T-cell (primary cell): ENCODE measurements at regions not wholly inside any gene's neighbourhood (a gene's known extent, or its start where the extent isn't known, plus 50 kb on each side); places are given as distances from the start of the nearest gene placed in this dataset.

Experiments
- ATAC-seq, 4 experiments: fragments of 200-7000 bp in 3 of 4; fragments of 150-1000 bp in 1 of 4; cut with Tn5 transposase; replicated peaks in 1 of 4; 1 replicate in 3 of 4; 2 replicates in 1 of 4; pipeline ENCODE4 v1.10.0; 2021; ENCODE audit warnings: moderate library complexity in 3 of 4, mild to moderate bottlenecking in 2 of 4, moderate number of reproducible peaks in 1 of 4
- CTCF ChIA-PET, 2 donors: fragments of 300-600 bp; sonication (Branson Sonifier 250); formaldehyde crosslinking; loops; one replicate each; lab custom pipeline; 2022; ENCODE audit warnings: antibody characterized with exemption in 2 of 2; lab: Charles Lee
- POLR2A ChIA-PET, 2 donors: fragments of 300-600 bp; sonication (Branson Sonifier 250); formaldehyde crosslinking; loops; one replicate each; lab custom pipeline; 2022; ENCODE audit warnings: antibody characterized with exemption in 2 of 2; lab: Charles Lee
- DNase-seq, 35 experiments: peaks; one replicate each; pipeline versions ENCODE4 v3.0.0 to v3.0.0-alpha.2; 2013 to 2023
- H3K27ac ChIP-seq: one replicate; pipeline ENCODE4 v1.5.1; 2013; ENCODE audit warnings: low read length
- H3K27me3 ChIP-seq, 2 experiments: replicated peaks in 1 of 2; 1 replicate in 1 of 2; 2 replicates in 1 of 2; pipeline versions ENCODE4 v1.6.1 to v1.7.0; 2013; ENCODE audit warnings: low read length in 1 of 2, mixed read lengths in 1 of 2; ENCODE audit not compliant: control insufficient read depth in 2 of 2, insufficient read depth in 2 of 2; ENCODE audit errors: extremely low read depth in 1 of 2
- H3K36me3 ChIP-seq, 2 donors: 1 replicate in 1 of 2; 2 replicates in 1 of 2; pipeline versions ENCODE4 v1.6.1 to v1.7.0; 2013; ENCODE audit warnings: low read length in 1 of 2; ENCODE audit not compliant: control insufficient read depth in 2 of 2, insufficient read depth in 1 of 2; ENCODE audit errors: extremely low read depth in 1 of 2
- H3K4me1 ChIP-seq, 2 experiments: 1 replicate in 1 of 2; 2 replicates in 1 of 2; pipeline versions ENCODE4 v1.6.1 to v1.7.0; 2013; ENCODE audit warnings: low read length in 2 of 2, mixed read lengths in 1 of 2; ENCODE audit not compliant: insufficient read depth in 2 of 2, control insufficient read depth in 1 of 2; ENCODE audit errors: extremely low read depth in 1 of 2
- H3K4me3 ChIP-seq, 2 donors: 1 replicate in 1 of 2; 2 replicates in 1 of 2; pipeline versions ENCODE4 v1.5.1 to v1.7.0; 2013; ENCODE audit warnings: mild to moderate bottlenecking in 2 of 2, low read length in 1 of 2, moderate library complexity in 1 of 2; ENCODE audit not compliant: control insufficient read depth in 1 of 2; ENCODE audit errors: extremely low read depth in 1 of 2
- H3K9me3 ChIP-seq: 2 replicates; pipeline ENCODE4 v1.7.0; 2013
- H3K27ac Mint-ChIP-seq, 2 donors: one replicate each; pipeline ENCODE4 v1.8.0; 2020 to 2021; ENCODE audit warnings: mild to moderate bottlenecking in 2 of 2, mixed read lengths in 2 of 2
- H3K27me3 Mint-ChIP-seq, 2 donors: one replicate each; pipeline ENCODE4 v1.8.0; 2021 to 2022; ENCODE audit warnings: mixed read lengths in 2 of 2
- H3K36me3 Mint-ChIP-seq: one replicate; pipeline ENCODE4 v1.8.0; 2021; ENCODE audit warnings: mixed read lengths
- H3K4me1 Mint-ChIP-seq, 3 donors: one replicate each; pipeline ENCODE4 v1.8.0; 2020 to 2022; ENCODE audit warnings: mixed read lengths in 3 of 3, mild to moderate bottlenecking in 1 of 3
- H3K4me3 Mint-ChIP-seq, 3 donors: one replicate each; pipeline ENCODE4 v1.8.0; 2020 to 2022; ENCODE audit warnings: mild to moderate bottlenecking in 3 of 3, mixed read lengths in 3 of 3, moderate library complexity in 3 of 3
- H3K9me3 Mint-ChIP-seq, 3 donors: one replicate each; pipeline ENCODE4 v1.8.0; 2020 to 2022; ENCODE audit warnings: mixed read lengths in 3 of 3
- WGBS: methylation state at CpG from one replicate; pipeline ENCODE4 v1.1.5; 2013; ENCODE audit warnings: missing lambda C conversion rate; ENCODE audit not compliant: insufficient coverage; 5-methylcytosine and 5-hydroxymethylcytosine counted together

DNA sequence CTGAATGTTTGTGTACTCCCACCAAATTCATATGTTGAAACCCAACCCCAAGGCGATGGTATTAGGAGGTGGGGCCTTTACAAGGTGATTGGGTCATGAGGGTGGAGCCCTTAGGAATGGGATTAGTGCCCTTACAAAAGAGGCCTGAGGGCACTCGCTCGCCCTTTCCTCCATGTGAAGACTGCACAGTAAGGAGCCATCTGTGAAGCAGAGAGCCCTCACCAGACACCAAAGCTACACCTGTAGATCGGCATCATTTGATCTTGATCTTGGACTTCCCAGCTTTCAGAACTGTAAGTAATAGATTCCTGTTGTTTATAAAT, 62.9 kb upstream of the FZD7 start:
- DNase-seq (no peak), ATAC-seq (no peak)
- Histone ChIP-seq H3K27me3 (peaks cover 0 to 27% of the 10 kb centered on the region in 2 experiments), H3K27ac (no peak overlapping the region), H3K36me3 (no peaks in the 10 kb centered on the region), H3K4me3 (no peak overlapping the region), H3K9me3 (no peaks in the 10 kb centered on the region), H3K4me1 (no peaks in the 10 kb centered on the region)
- H3K27ac Mint-ChIP-seq: no peak overlapping the region
- no peak overlapping the region for H3K4me3 Mint-ChIP-seq
- no peaks in the 10 kb centered on the region for H3K4me1 Mint-ChIP-seq
- no peaks in the 10 kb centered on the region for H3K9me3 Mint-ChIP-seq
- CTCF ChIA-PET: no interaction called here
- no peaks in the 10 kb centered on the region for H3K36me3 Mint-ChIP-seq
- H3K27me3 Mint-ChIP-seq: peaks cover 2 to 14% of the 10 kb centered on the region in 2 donors
- POLR2A ChIA-PET: no interaction called here
- 100% methylated on average over 1 of the region's 4 CpGs for WGBS

- H3K4me1 Mint-ChIP-seq: no peaks in the 10 kb centered on the region
- no peak overlapping the region for H3K27ac ChIP-seq
- H3K27ac Mint-ChIP-seq: no peak overlapping the region
- no CpG with 5 or more reads among the region's 5 CpGs for WGBS
- H3K27me3 ChIP-seq: peaks cover 0 to 27% of the 10 kb centered on the region in 2 experiments
- no peak overlapping the region for H3K4me3 Mint-ChIP-seq
- no peaks in the 10 kb centered on the region for H3K4me1 ChIP-seq
- H3K9me3 ChIP-seq: no peaks in the 10 kb centered on the region
- H3K4me3 ChIP-seq: no peak overlapping the region
- DNase-seq (no peak), ATAC-seq (no peak)
- no peaks in the 10 kb centered on the region for H3K36me3 Mint-ChIP-seq
- H3K36me3 ChIP-seq: no peaks in the 10 kb centered on the region
- H3K27me3 Mint-ChIP-seq: peaks cover 2 to 20% of the 10 kb centered on the region in 2 donors
- ChIA-PET POLR2A (no interaction called here), CTCF (no interaction called here)
- no peaks in the 10 kb centered on the region for H3K9me3 Mint-ChIP-seq
These were observed 62.0 kb upstream of the FZD7 start for GRCh38 chr2:201971531-201972228.

GRCh38 chr2:201972621-201973255, 60.9 kb upstream of the FZD7 start:
- peaks cover 2 to 26% of the 10 kb centered on the region in 2 donors for H3K27me3 Mint-ChIP-seq
- ChIA-PET POLR2A (interaction anchor here (0.5 to 0.6 kb wide), 2 partner anchors 28 to 1294 kb away, joined by 3 read pairs; no protein-coding TSS in a partner anchor), CTCF (no interaction called here)

DNA sequence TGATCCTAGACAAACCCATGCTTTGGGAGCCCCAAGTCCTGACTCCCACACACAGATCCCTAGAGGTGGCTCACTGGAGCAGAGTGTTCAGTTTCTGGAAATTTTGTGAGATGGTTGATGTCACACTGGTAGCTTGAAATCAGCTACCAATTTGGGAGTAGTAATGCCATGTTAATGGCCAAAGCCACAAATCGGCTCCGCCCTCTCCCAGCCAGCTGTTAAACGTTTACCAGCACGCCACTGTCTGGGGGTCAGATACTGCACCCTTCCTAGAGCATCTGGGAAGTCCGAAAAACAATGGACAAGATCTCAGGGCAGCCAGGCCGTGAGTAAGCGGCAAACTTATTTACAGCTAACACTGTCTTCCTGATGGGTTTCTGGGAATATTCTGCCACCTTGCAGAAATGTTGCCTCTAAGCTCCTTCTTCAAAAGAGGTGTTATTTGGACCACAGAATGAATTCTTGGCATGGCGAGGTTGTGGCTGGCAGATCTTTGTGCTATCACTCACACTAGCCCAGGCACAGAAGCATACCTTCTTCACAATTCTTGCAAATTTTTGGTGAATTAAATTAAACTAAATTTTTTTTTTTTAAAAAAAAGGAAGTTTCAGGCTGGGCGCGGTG, 60.2 kb upstream of the FZD7 start:
- Mint-ChIP-seq H3K36me3 (no peaks in the 10 kb centered on the region), H3K27ac (no peak overlapping the region), H3K4me1 (no peaks in the 10 kb centered on the region), H3K9me3 (no peaks in the 10 kb centered on the region), H3K27me3 (peaks cover 2 to 26% of the 10 kb centered on the region in 2 donors), H3K4me3 (no peak overlapping the region)
- Histone ChIP-seq H3K4me3 (no peak overlapping the region), H3K27me3 (peaks cover 0 to 24% of the 10 kb centered on the region in 2 experiments), H3K9me3 (no peaks in the 10 kb centered on the region), H3K27ac (no peak overlapping the region), H3K4me1 (no peaks in the 10 kb centered on the region), H3K36me3 (no peaks in the 10 kb centered on the region)
- ATAC-seq (no peak), DNase-seq (no peak)
- POLR2A ChIA-PET: interaction anchor here in 1 of 2 donors (0.5 kb wide), 1 partner anchor 28 kb away, joined by 3 read pairs; no protein-coding TSS in a partner anchor
- 85% methylated on average over 4 of the region's 10 CpGs for WGBS
- CTCF ChIA-PET: no interaction called here

More at GRCh38 chr2:201972621-201973255, 60.9 kb upstream of the FZD7 start:
- no peaks in the 10 kb centered on the region for H3K4me1 ChIP-seq
- Mint-ChIP-seq H3K4me3 (no peak overlapping the region), H3K36me3 (no peaks in the 10 kb centered on the region), H3K27ac (no peak overlapping the region), H3K4me1 (no peaks in the 10 kb centered on the region), H3K9me3 (no peaks in the 10 kb centered on the region)
- H3K9me3 ChIP-seq: no peaks in the 10 kb centered on the region
- DNase-seq (no peak), ATAC-seq (no peak)
- 78% methylated on average over 4 of the region's 10 CpGs for WGBS
- H3K27ac ChIP-seq: no peak overlapping the region
- no peak overlapping the region for H3K4me3 ChIP-seq
- no peaks in the 10 kb centered on the region for H3K36me3 ChIP-seq
- H3K27me3 ChIP-seq: peaks cover 0 to 24% of the 10 kb centered on the region in 2 experiments

DNA sequence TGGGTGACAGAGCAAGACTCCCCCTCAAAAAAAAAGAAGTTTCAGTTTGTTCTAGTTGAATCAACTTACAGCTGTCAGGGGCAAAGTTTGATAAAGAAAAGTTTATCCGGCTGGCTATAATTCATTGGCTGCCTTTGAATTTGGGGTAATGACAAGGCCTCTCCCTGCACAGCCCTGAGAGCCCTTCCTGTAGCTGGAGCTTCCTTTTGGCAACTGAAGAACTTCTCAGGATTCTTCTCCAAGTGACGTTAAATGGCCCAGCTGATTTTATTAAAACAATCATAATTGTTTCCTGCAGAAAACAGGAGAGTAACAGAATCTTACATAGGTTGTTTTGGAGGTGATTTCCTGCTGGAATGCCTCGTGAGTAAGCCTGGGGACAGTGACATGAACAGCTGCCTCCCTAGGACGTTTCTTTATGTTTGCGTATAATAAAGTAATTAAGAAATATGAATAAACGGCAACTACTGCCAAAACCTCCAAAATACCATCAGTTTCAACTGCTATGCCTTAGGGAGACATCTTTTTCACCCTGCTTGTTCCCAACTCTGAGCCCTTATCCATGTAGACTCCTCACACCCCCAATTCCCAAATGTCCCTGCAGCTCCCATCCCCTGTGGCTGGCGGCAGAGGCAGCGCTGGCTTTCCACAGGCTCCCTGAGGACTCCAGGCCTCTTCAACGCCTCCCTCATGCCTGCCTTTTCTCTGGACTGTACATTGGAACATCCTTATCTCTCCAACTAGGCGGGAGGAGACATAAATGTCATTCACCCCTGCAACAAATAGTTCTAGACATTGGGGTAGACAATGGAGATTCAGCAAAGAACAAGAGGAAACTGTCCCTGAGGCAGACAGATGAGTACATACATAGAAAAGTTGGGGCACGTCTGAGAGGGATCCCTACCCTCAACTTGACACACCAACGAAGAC, 59.2 kb upstream of the FZD7 start:
- H3K27me3 ChIP-seq: peaks cover 0 to 25% of the 10 kb centered on the region in 2 experiments
- no peaks in the 10 kb centered on the region for H3K9me3 ChIP-seq
- no peak overlapping the region for H3K4me3 ChIP-seq
- no peaks in the 10 kb centered on the region for H3K4me1 Mint-ChIP-seq
- peaks cover 4 to 24% of the 10 kb centered on the region in 2 donors for H3K27me3 Mint-ChIP-seq
- ATAC-seq (no peak), DNase-seq (no peak)
- no peaks in the 10 kb centered on the region for H3K36me3 Mint-ChIP-seq
- no peaks in the 10 kb centered on the region for H3K9me3 Mint-ChIP-seq
- ChIA-PET POLR2A (no interaction called here), CTCF (no interaction called here)
- H3K4me1 ChIP-seq: no peaks in the 10 kb centered on the region
- 97% methylated on average over 3 of the region's 12 CpGs for WGBS
- no peak overlapping the region for H3K4me3 Mint-ChIP-seq
- H3K36me3 ChIP-seq: no peaks in the 10 kb centered on the region
- no peak overlapping the region for H3K27ac Mint-ChIP-seq
- H3K27ac ChIP-seq: no peak overlapping the region

- Histone ChIP-seq H3K4me3 (no peak overlapping the region), H3K27me3 (peaks cover 0 to 19% of the 10 kb centered on the region in 2 experiments), H3K27ac (no peak overlapping the region), H3K36me3 (no peaks in the 10 kb centered on the region), H3K4me1 (no peaks in the 10 kb centered on the region), H3K9me3 (no peaks in the 10 kb centered on the region)
- Mint-ChIP-seq H3K9me3 (no peaks in the 10 kb centered on the region), H3K27ac (no peak overlapping the region), H3K4me3 (no peak overlapping the region), H3K4me1 (no peaks in the 10 kb centered on the region), H3K36me3 (no peaks in the 10 kb centered on the region), H3K27me3 (peaks cover 6 to 26% of the 10 kb centered on the region in 2 donors)
- DNase-seq (no peak), ATAC-seq (no peak)
- ChIA-PET POLR2A (interaction anchor here in 1 of 2 donors (0.6 kb wide), 1 partner anchor 501 kb away, joined by 4 read pairs; no protein-coding TSS in a partner anchor), CTCF (no interaction called here)
- 75% methylated on average over 4 of the region's 8 CpGs for WGBS
These were observed 58.2 kb upstream of the FZD7 start for GRCh38 chr2:201975434-201975833.
